Endothelial cell of umbilical vein (primary cell): ENCODE measurements at regions not wholly inside any gene's neighbourhood (a gene's known extent, or its start where the extent isn't known, plus 50 kb on each side); places are given as distances from the start of the nearest gene placed in this dataset.
"Not testable (repeated sequence)": the region's sequence is repeated elsewhere in the genome, so short reads cannot be mapped to it uniquely, and the experiment has no call there.

Experiments used
- CTCF ChIP-seq, 2 donors: IDR thresholded peaks; 1 replicate in 1 of 2; 2 replicates in 1 of 2; pipeline ENCODE4 v1.5.1; 2011; ENCODE audit warnings: low read length in 2 of 2, mild to moderate bottlenecking in 2 of 2, moderate library complexity in 2 of 2, control low read depth in 1 of 2, inconsistent platforms in 1 of 2, low read depth in 1 of 2; ENCODE audit not compliant: insufficient read depth in 1 of 2; ENCODE audit errors: extremely low read depth in 1 of 2
- EZH2 ChIP-seq: IDR thresholded peaks from 2 replicates; pipeline ENCODE4 v1.6.1; 2012; ENCODE audit warnings: borderline replicate concordance, low read depth, mild to moderate bottlenecking, moderate library complexity, low read length, inconsistent platforms; ENCODE audit not compliant: severe bottlenecking
- JUN ChIP-seq: IDR thresholded peaks from 2 replicates; pipeline ENCODE4 v1.6.1; 2011; ENCODE audit warnings: borderline replicate concordance, low read depth; ENCODE audit not compliant: insufficient read length, insufficient read depth
- MAX ChIP-seq: IDR thresholded peaks from 2 replicates; pipeline ENCODE4 v1.6.1; 2011; ENCODE audit not compliant: insufficient read depth, insufficient read length
- POLR2AphosphoS5 ChIP-seq: IDR thresholded peaks from 2 replicates; pipeline ENCODE4 v1.6.1; 2012; ENCODE audit warnings: low read depth, mild to moderate bottlenecking, control low read depth, low read length, moderate library complexity; ENCODE audit not compliant: insufficient read depth

- not testable (repeated sequence) for TF ChIP-seq JUN; EZH2; CTCF (IDR thresholded peaks at IDR 0.05; ENCODE audit: extremely low read depth in 1 of 2, insufficient read depth in 1 of 2, low read depth in 1 of 2, low read length in 2 of 2); POLR2AphosphoS5; MAX
Observed at GRCh38 chr3:20560446-20560845, 374.4 kb upstream of the SGO1 start.
